Activated CD4-positive, alpha-beta memory T cell treated with anti-CD3 and anti-CD28 coated beads for 36 hours (primary cell): ENCODE measurements at regions not wholly inside any gene's neighbourhood (a gene's known extent, or its start where the extent isn't known, plus 50 kb on each side); places are given as distances from the start of the nearest gene placed in this dataset.

ENCODE experiments used
- CTCF ChIA-PET: fragments of 350-600 bp; sonication (Branson Sonifier 250); formaldehyde crosslinking; loops from one replicate; lab custom pipeline; 2021; ENCODE audit warnings: antibody characterized with exemption, inconsistent platforms; lab: Charles Lee
- POLR2A ChIA-PET: fragments of 350-600 bp; sonication (Branson Sonifier 250); formaldehyde crosslinking; loops from one replicate; lab custom pipeline; 2021; ENCODE audit warnings: antibody characterized with exemption; lab: Charles Lee
- DNase-seq: peaks from one replicate; pipeline ENCODE4 v3.0.0-alpha.2; 2020
- H3K27ac Mint-ChIP-seq: one replicate; pipeline ENCODE4 v1.8.0; 2021; ENCODE audit warnings: mixed read lengths
- H3K27me3 Mint-ChIP-seq: one replicate; pipeline ENCODE4 v1.8.0; 2021; ENCODE audit warnings: mixed read lengths
- H3K36me3 Mint-ChIP-seq: one replicate; pipeline ENCODE4 v1.8.0; 2021; ENCODE audit warnings: mixed read lengths
- H3K4me1 Mint-ChIP-seq: one replicate; pipeline ENCODE4 v1.8.0; 2021; ENCODE audit warnings: low read depth, mixed read lengths
- H3K4me3 Mint-ChIP-seq: one replicate; pipeline ENCODE4 v1.8.0; 2021; ENCODE audit warnings: mild to moderate bottlenecking, mixed read lengths
- H3K9me3 Mint-ChIP-seq: one replicate; pipeline ENCODE4 v1.8.0; 2021; ENCODE audit warnings: mixed read lengths
- intact Hi-C: fragments of 100-400 bp; cut with micrococcal nuclease; formaldehyde crosslinking; loops from one replicate; pipeline ENCODE4 v1.15.1; 2023

GRCh38 chr11:127412722-127413380 lies 412.3 kb upstream of the KIRREL3 start:
- no peaks in the 10 kb centered on the region for H3K36me3 Mint-ChIP-seq
- intact Hi-C loops = no loop called here
- no peak overlapping the region for H3K4me3 Mint-ChIP-seq
- ChIA-PET CTCF (no interaction called here), POLR2A (no interaction called here)
- H3K27ac Mint-ChIP-seq = no peak overlapping the region
- peaks cover 14% of the 10 kb centered on the region for H3K9me3 Mint-ChIP-seq
- H3K4me1 Mint-ChIP-seq = no peaks in the 10 kb centered on the region
- DNase-seq = no peak
- H3K27me3 Mint-ChIP-seq = no peaks in the 10 kb centered on the region

GRCh38 chr11:127412234-127412633 lies 411.7 kb upstream of the KIRREL3 start:
- intact Hi-C loops = no loop called here
- Mint-ChIP-seq H3K27ac (no peak overlapping the region), H3K9me3 (peaks cover 14% of the 10 kb centered on the region), H3K4me3 (no peak overlapping the region), H3K4me1 (no peaks in the 10 kb centered on the region), H3K27me3 (no peaks in the 10 kb centered on the region), H3K36me3 (no peaks in the 10 kb centered on the region)
- POLR2A ChIA-PET = no interaction called here
- CTCF ChIA-PET = no interaction called here
- DNase-seq = no peak

- no peak for DNase-seq
- no peak overlapping the region for H3K4me3 Mint-ChIP-seq
- H3K36me3 Mint-ChIP-seq = no peaks in the 10 kb centered on the region
- CTCF ChIA-PET = no interaction called here
- H3K27ac Mint-ChIP-seq = no peak overlapping the region
- POLR2A ChIA-PET = no interaction called here
- peaks cover 14% of the 10 kb centered on the region for H3K9me3 Mint-ChIP-seq
- intact Hi-C loops = no loop called here
- no peaks in the 10 kb centered on the region for H3K27me3 Mint-ChIP-seq
- H3K4me1 Mint-ChIP-seq = no peaks in the 10 kb centered on the region
Observed at GRCh38 chr11:127411283-127411682, 410.7 kb upstream of the KIRREL3 start.

GRCh38 chr11:127395034-127395433 lies 394.5 kb upstream of the KIRREL3 start:
- H3K27me3 Mint-ChIP-seq = no peaks in the 10 kb centered on the region
- no peak for DNase-seq
- no peak overlapping the region for H3K4me3 Mint-ChIP-seq
- POLR2A ChIA-PET = no interaction called here
- no peaks in the 10 kb centered on the region for H3K36me3 Mint-ChIP-seq
- no peak overlapping the region for H3K27ac Mint-ChIP-seq
- no peaks in the 10 kb centered on the region for H3K9me3 Mint-ChIP-seq
- intact Hi-C loops = no loop called here
- CTCF ChIA-PET = no interaction called here
- no peaks in the 10 kb centered on the region for H3K4me1 Mint-ChIP-seq

GRCh38 chr11:127393460-127393997 lies 393.0 kb upstream of the KIRREL3 start:
- no peaks in the 10 kb centered on the region for H3K27me3 Mint-ChIP-seq
- no peaks in the 10 kb centered on the region for H3K4me1 Mint-ChIP-seq
- no peak overlapping the region for H3K4me3 Mint-ChIP-seq
- ChIA-PET CTCF (no interaction called here), POLR2A (no interaction called here)
- intact Hi-C loops = no loop called here
- H3K9me3 Mint-ChIP-seq = no peaks in the 10 kb centered on the region
- no peak for DNase-seq
- H3K27ac Mint-ChIP-seq = no peak overlapping the region
- no peaks in the 10 kb centered on the region for H3K36me3 Mint-ChIP-seq

- DNase-seq = no peak
- ChIA-PET POLR2A (no interaction called here), CTCF (no interaction called here)
- Mint-ChIP-seq H3K4me3 (no peak overlapping the region), H3K27ac (no peak overlapping the region), H3K36me3 (no peaks in the 10 kb centered on the region), H3K27me3 (no peaks in the 10 kb centered on the region), H3K9me3 (no peaks in the 10 kb centered on the region), H3K4me1 (no peaks in the 10 kb centered on the region)
- intact Hi-C loops = no loop called here
Observed at GRCh38 chr11:127392575-127392974, 392.0 kb upstream of the KIRREL3 start.

- Mint-ChIP-seq H3K27me3 (no peaks in the 10 kb centered on the region), H3K4me3 (no peak overlapping the region), H3K4me1 (no peaks in the 10 kb centered on the region), H3K27ac (no peak overlapping the region), H3K9me3 (no peaks in the 10 kb centered on the region), H3K36me3 (no peaks in the 10 kb centered on the region)
- intact Hi-C loops = no loop called here
- CTCF ChIA-PET = interaction anchor here (1.3 kb wide), 1 partner anchor 14 kb away, joined by 3 read pairs; no protein-coding TSS in a partner anchor
- POLR2A ChIA-PET = no interaction called here
- no peak for DNase-seq
Observed at GRCh38 chr11:127390465-127390864, 389.9 kb upstream of the KIRREL3 start.

GRCh38 chr11:127385071-127385470 lies 384.5 kb upstream of the KIRREL3 start:
- H3K9me3 Mint-ChIP-seq = no peaks in the 10 kb centered on the region

GRCh38 chr11:127383026-127383425 lies 382.5 kb upstream of the KIRREL3 start:
- POLR2A ChIA-PET = no interaction called here
- H3K36me3 Mint-ChIP-seq = no peaks in the 10 kb centered on the region
- H3K9me3 Mint-ChIP-seq = no peaks in the 10 kb centered on the region
- H3K27me3 Mint-ChIP-seq = no peaks in the 10 kb centered on the region
- no peak overlapping the region for H3K27ac Mint-ChIP-seq
- no peak for DNase-seq
- CTCF ChIA-PET = no interaction called here
- H3K4me3 Mint-ChIP-seq = no peak overlapping the region
- intact Hi-C loops = no loop called here
- no peaks in the 10 kb centered on the region for H3K4me1 Mint-ChIP-seq

More at GRCh38 chr11:127385071-127385470, 384.5 kb upstream of the KIRREL3 start:
- DNase-seq = no peak
- no peaks in the 10 kb centered on the region for H3K27me3 Mint-ChIP-seq
- ChIA-PET POLR2A (no interaction called here), CTCF (no interaction called here)
- H3K36me3 Mint-ChIP-seq = no peaks in the 10 kb centered on the region
- H3K4me1 Mint-ChIP-seq = no peaks in the 10 kb centered on the region
- intact Hi-C loops = no loop called here
- no peak overlapping the region for H3K4me3 Mint-ChIP-seq
- no peak overlapping the region for H3K27ac Mint-ChIP-seq

GRCh38 chr11:127381247-127381646 lies 380.7 kb upstream of the KIRREL3 start:
- Mint-ChIP-seq H3K27ac (no peak overlapping the region), H3K9me3 (no peaks in the 10 kb centered on the region), H3K4me3 (no peak overlapping the region), H3K27me3 (no peaks in the 10 kb centered on the region), H3K36me3 (no peaks in the 10 kb centered on the region), H3K4me1 (no peaks in the 10 kb centered on the region)
- ChIA-PET POLR2A (no interaction called here), CTCF (no interaction called here)
- DNase-seq = no peak
- intact Hi-C loops = no loop called here

GRCh38 chr11:127379686-127380085 lies 379.1 kb upstream of the KIRREL3 start:
- DNase-seq = no peak
- no peaks in the 10 kb centered on the region for H3K36me3 Mint-ChIP-seq
- no peaks in the 10 kb centered on the region for H3K27me3 Mint-ChIP-seq
- no peaks in the 10 kb centered on the region for H3K4me1 Mint-ChIP-seq
- H3K9me3 Mint-ChIP-seq = no peaks in the 10 kb centered on the region
- intact Hi-C loops = no loop called here
- CTCF ChIA-PET = no interaction called here
- POLR2A ChIA-PET = no interaction called here
- H3K27ac Mint-ChIP-seq = no peak overlapping the region
- H3K4me3 Mint-ChIP-seq = no peak overlapping the region

- Mint-ChIP-seq H3K36me3 (no peaks in the 10 kb centered on the region), H3K9me3 (no peaks in the 10 kb centered on the region), H3K27ac (no peak overlapping the region), H3K4me1 (no peaks in the 10 kb centered on the region), H3K27me3 (no peaks in the 10 kb centered on the region), H3K4me3 (no peak overlapping the region)
- CTCF ChIA-PET = interaction anchor here (1.0 kb wide), 1 partner anchor 14 kb away, joined by 3 read pairs; no protein-coding TSS in a partner anchor
- POLR2A ChIA-PET = no interaction called here
- no peak for DNase-seq
- intact Hi-C loops = no loop called here
Observed at GRCh38 chr11:127376301-127376700, 375.7 kb upstream of the KIRREL3 start.

GRCh38 chr11:127369356-127369755 lies 368.8 kb upstream of the KIRREL3 start:
- Mint-ChIP-seq H3K36me3 (no peaks in the 10 kb centered on the region), H3K27ac (no peak overlapping the region), H3K9me3 (no peaks in the 10 kb centered on the region), H3K4me1 (no peaks in the 10 kb centered on the region), H3K27me3 (no peaks in the 10 kb centered on the region), H3K4me3 (no peak overlapping the region)
- ChIA-PET CTCF (no interaction called here), POLR2A (no interaction called here)
- intact Hi-C loops = no loop called here
- DNase-seq = no peak
